ENCODE measurements at regions not wholly inside any gene's neighbourhood (a gene's known extent, or its start where the extent isn't known, plus 50 kb on each side); places are given as distances from the start of the nearest gene placed in this dataset.

DNA sequence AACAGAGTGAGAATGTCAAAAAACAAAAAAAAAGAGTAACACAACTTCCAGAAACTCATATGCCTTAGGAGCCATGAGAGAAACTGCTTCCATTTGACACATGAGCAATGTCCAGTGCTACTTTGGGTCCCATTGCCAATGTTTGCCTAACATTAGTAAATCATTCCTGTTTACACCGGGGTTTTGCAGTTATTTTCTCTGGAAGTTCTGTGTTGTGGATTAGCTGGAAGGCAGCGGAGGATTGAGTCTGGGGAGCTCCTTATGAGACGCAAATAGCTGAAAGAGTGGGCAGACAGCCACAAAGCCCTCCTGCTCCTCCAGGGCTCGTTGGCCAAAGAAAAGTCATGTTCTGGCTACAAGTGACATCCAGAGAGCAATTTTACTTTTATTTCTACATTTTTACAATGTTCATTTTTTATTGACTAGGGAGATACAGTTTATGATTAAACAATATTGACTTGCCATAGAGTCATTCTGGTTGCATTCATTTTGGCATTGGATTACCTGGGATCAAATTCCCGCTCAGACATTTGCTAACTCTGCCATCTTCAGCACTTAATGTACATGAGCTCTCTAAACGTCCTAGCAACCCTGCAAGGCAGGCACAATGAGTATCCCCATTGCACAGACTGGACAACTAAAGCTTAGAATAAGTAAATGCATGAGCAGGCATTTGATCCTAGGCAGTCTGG, 66.4 kb upstream of the GALNT2 start:
- no peak overlapping the region for H3K27ac ChIP-seq
- no peak overlapping the region for H3K9ac ChIP-seq (ENCODE audit: insufficient read length)
- H3K36me3 ChIP-seq (ENCODE audit: insufficient read depth, low read length), result no peaks in the 10 kb centered on the region
- H3K4me3 ChIP-seq, result no peak overlapping the region
- no peak for TF ChIP-seq EZH2 (IDR thresholded peaks at IDR 0.05)
- TF ChIP-seq POLR2AphosphoS5 (IDR thresholded peaks at IDR 0.05; ENCODE audit: borderline replicate concordance, low read depth, low read length), result no peak
- TF ChIP-seq FOXP2 (optimal IDR thresholded peaks at IDR 0.05; ENCODE audit: control extremely low read depth, extremely low read length, insufficient read depth), result no peak
- no peak for DNase-seq (ENCODE audit: low read depth, low spot score)
- no peaks in the 10 kb centered on the region for H3K9me3 ChIP-seq (ENCODE audit: low read depth, low read length)

DNA sequence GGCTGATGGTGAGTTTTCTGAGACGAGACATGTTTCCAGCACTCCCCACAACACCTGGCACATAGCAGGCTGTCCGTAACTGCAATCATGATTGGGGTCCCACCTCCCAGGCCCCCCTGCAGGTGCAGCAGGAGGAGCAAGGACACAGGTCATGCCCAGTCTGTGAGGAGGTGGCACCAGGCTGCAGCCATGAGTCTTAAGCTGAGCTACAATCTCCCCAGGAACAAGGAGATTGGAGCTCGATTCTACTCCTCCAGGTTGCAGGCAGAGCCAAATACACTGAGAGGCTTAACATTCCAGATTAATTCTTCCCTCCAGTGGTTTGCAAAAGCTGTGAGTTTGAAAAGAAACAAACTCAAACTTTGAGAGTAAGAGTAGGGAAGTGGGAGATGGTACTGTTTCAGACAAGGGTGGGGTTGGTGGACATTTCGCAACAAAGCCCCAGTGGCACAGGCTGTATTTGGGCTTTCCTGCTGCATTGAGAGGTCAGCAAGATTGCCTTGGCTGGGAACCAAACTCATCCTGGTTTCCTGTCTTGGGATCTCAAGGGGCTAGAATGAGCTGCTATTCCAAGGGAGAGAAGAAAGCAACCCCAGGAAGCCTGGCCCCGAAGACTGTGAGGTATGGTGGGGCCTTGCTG, 64.8 kb upstream of the GALNT2 start:
- H3K9ac ChIP-seq (ENCODE audit: insufficient read length), result no peak overlapping the region
- TF ChIP-seq FOXP2 (optimal IDR thresholded peaks at IDR 0.05; ENCODE audit: control extremely low read depth, extremely low read length, insufficient read depth), result no peak
- no peak for TF ChIP-seq EZH2 (IDR thresholded peaks at IDR 0.05)
- no peak for TF ChIP-seq POLR2AphosphoS5 (IDR thresholded peaks at IDR 0.05; ENCODE audit: borderline replicate concordance, low read depth, low read length)
- H3K9me3 ChIP-seq (ENCODE audit: low read depth, low read length), result no peaks in the 10 kb centered on the region
- no peaks in the 10 kb centered on the region for H3K36me3 ChIP-seq (ENCODE audit: insufficient read depth, low read length)
- H3K4me3 ChIP-seq, result no peak overlapping the region
- no peak for DNase-seq (ENCODE audit: low read depth, low spot score)
- H3K27ac ChIP-seq, result no peak overlapping the region

DNA sequence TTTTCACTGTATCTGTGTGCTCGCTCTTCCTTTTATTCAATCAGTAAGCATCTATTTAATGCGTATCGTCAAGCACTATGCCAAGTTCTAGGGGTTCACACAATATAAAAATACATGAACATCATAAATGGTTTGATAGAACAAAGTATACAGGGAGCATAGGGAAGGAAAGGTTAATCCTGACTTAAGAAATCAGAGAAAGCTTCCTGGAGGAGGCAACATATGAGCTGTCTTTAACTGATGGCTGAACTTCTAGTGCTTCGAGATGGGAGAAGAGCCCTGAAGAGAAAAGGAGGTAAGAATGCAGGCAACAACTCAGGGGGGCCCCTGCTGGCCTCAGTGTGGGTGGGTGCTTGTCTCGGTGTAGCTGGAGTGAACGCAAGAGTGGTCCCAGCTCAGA, 63.6 kb upstream of the GALNT2 start:
- H3K36me3 ChIP-seq (ENCODE audit: insufficient read depth, low read length), result no peaks in the 10 kb centered on the region
- DNase-seq (ENCODE audit: low read depth, low spot score), result no peak
- no peak overlapping the region for H3K9ac ChIP-seq (ENCODE audit: insufficient read length)
- no peak for TF ChIP-seq FOXP2 (optimal IDR thresholded peaks at IDR 0.05; ENCODE audit: control extremely low read depth, extremely low read length, insufficient read depth)
- H3K27ac ChIP-seq, result no peak overlapping the region
- no peaks in the 10 kb centered on the region for H3K9me3 ChIP-seq (ENCODE audit: low read depth, low read length)
- no peak overlapping the region for H3K4me3 ChIP-seq

DNA sequence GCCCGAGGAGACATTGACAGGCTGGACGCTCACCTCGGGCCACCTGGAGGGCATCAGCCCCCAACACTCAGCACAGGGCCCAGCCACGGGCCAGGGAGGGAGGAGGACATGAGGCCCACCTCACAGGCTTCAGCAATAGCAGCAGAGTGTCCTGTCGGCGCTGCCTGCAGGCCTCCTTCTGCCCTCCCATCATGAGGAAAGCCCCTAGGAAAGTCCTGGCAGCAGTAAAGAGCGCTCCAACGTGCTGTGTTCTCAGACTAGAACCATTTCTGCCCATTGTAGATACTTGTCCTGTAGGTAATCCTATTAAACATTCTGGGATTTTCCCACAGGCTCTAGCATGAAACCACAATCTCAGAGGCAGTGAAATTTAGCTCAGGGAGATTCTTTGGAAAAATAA, 62.0 kb upstream of the GALNT2 start:
- Histone ChIP-seq H3K9me3 (ENCODE audit: low read depth, low read length) (no peaks in the 10 kb centered on the region), H3K4me3 (no peak overlapping the region), H3K9ac (ENCODE audit: insufficient read length) (no peak overlapping the region), H3K27ac (no peak overlapping the region), H3K36me3 (ENCODE audit: insufficient read depth, low read length) (no peaks in the 10 kb centered on the region)
- DNase-seq (ENCODE audit: low read depth, low spot score), result no peak
- no peak for TF ChIP-seq FOXP2 (optimal IDR thresholded peaks at IDR 0.05; ENCODE audit: control extremely low read depth, extremely low read length, insufficient read depth)
- TF ChIP-seq POLR2AphosphoS5 (IDR thresholded peaks at IDR 0.05; ENCODE audit: borderline replicate concordance, low read depth, low read length), result no peak
- TF ChIP-seq EZH2 (IDR thresholded peaks at IDR 0.05), result no peak

DNA sequence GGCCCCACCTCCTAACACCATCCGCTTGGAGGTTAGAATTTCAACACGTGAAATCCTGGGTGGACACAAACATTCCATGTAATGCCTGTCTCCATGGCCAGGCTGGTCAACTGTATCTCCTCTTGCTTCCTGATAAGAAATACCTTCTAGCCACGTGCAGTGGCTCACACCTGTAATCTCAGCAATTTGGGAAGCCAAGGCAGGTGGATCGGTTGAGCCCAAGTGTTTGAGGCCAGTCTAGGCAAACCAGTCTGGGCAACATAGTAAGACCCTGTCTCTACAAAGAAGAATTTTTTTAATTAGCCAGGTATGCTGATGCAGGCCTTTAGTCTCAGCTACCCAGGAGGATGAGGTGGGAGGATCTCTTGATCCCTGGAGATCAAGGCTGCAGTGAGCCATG, 58.3 kb upstream of the GALNT2 start:
- DNase-seq (ENCODE audit: low read depth, low spot score), result no peak
- no peaks in the 10 kb centered on the region for H3K9me3 ChIP-seq (ENCODE audit: low read depth, low read length)
- TF ChIP-seq FOXP2 (optimal IDR thresholded peaks at IDR 0.05; ENCODE audit: control extremely low read depth, extremely low read length, insufficient read depth) (no peak), POLR2AphosphoS5 (IDR thresholded peaks at IDR 0.05; ENCODE audit: borderline replicate concordance, low read depth, low read length) (no peak), EZH2 (IDR thresholded peaks at IDR 0.05) (no peak)
- H3K9ac ChIP-seq (ENCODE audit: insufficient read length), result no peak overlapping the region
- H3K27ac ChIP-seq, result no peak overlapping the region
- H3K36me3 ChIP-seq (ENCODE audit: insufficient read depth, low read length), result no peaks in the 10 kb centered on the region
- no peak overlapping the region for H3K4me3 ChIP-seq

DNA sequence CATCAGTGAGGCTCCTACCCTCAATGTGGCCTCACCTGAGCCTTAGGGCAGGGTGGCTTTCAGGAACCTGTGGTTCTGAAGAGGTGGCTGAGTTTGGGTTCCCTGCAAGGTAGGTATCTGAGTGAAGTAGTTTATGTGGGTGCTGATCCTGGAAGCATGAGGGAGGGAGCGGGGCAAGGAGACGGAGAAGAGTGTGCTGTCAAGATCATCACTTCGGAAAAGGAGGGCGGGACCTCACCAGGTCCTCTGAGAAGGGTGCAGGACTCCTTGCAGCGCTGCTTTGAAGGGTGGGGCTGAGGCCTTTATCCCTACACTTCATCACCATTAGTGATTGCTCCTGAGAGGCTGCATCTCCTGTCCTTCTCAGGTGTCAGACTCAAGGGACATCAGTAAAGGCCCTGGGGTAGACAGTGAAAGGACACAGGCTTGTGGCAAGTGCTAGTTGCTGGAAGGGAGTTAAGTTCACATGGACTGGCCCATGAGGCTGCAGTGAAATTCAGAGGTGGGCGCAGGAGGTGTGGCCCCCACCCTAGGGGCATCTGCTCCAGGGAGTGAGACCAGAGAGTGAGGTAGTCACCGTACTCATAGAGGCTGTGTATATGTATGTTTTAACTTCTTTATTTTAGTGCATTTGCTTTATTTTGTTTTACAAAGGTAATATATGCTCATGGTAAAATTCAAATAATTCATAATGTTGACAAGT, 57.3 kb upstream of the GALNT2 start:
- Histone ChIP-seq H3K27ac (no peak overlapping the region), H3K9ac (ENCODE audit: insufficient read length) (no peak overlapping the region), H3K4me3 (no peak overlapping the region), H3K9me3 (ENCODE audit: low read depth, low read length) (no peaks in the 10 kb centered on the region), H3K36me3 (ENCODE audit: insufficient read depth, low read length) (no peaks in the 10 kb centered on the region)
- no peak for DNase-seq (ENCODE audit: low read depth, low spot score)
- no peak for TF ChIP-seq EZH2 (IDR thresholded peaks at IDR 0.05)
- TF ChIP-seq FOXP2 (optimal IDR thresholded peaks at IDR 0.05; ENCODE audit: control extremely low read depth, extremely low read length, insufficient read depth), result no peak
- no peak for TF ChIP-seq POLR2AphosphoS5 (IDR thresholded peaks at IDR 0.05; ENCODE audit: borderline replicate concordance, low read depth, low read length)

DNA sequence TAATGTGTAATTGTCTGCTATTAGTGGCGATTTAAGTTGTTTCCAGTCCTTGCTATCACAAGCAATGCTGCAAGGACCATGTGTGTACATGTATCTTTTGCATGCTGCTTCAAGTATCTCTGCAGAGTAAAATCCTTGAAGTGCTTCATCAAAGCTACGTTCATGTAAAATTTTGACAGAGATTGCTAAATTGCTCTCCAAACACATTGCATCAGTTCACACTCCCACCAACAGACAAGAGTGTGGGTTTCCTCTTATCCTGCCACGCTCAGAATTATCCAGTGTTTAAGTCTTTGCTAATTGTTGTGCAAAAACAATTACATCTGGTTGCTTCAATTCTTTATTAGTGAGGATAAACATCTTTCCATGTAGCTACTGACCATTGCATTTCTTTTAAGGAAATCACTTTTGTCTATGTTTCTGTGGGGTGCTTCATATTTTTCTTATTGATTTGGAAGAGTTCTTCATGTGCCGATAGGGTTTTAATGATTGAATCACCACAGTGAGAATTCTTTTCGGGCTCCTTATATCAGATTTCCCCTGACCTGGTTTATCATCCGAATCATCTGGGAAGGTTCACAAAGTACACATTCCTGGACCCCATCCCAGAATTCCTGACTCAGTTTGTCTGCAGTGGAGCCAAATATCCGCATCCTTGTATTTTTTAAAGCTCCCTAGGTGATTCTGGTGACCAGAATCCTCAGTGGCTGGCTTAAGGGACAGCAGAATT, 56.3 kb upstream of the GALNT2 start:
- H3K27ac ChIP-seq, result no peak overlapping the region
- TF ChIP-seq FOXP2 (optimal IDR thresholded peaks at IDR 0.05; ENCODE audit: control extremely low read depth, extremely low read length, insufficient read depth) (no peak), POLR2AphosphoS5 (IDR thresholded peaks at IDR 0.05; ENCODE audit: borderline replicate concordance, low read depth, low read length) (no peak)
- H3K4me3 ChIP-seq, result no peak overlapping the region
- H3K9me3 ChIP-seq (ENCODE audit: low read depth, low read length), result no peaks in the 10 kb centered on the region
- H3K9ac ChIP-seq (ENCODE audit: insufficient read length), result no peak overlapping the region
- DNase-seq (ENCODE audit: low read depth, low spot score), result no peak
- no peaks in the 10 kb centered on the region for H3K36me3 ChIP-seq (ENCODE audit: insufficient read depth, low read length)
